SU-DHL-6 (cell line): ENCODE measurements at regions not wholly inside any gene's neighbourhood (a gene's known extent, or its start where the extent isn't known, plus 50 kb on each side); places are given as distances from the start of the nearest gene placed in this dataset.

Experiments used
- EZH2phosphoT487 ChIP-seq: fragments of 200-600 bp; sonication (generic), shearing (Covaris generic); conservative IDR thresholded peaks from 2 replicates; pipeline ENCODE4 v1.6.1; 2018; ENCODE audit warnings: mild to moderate bottlenecking, antibody characterized with exemption, low read length, moderate library complexity, mixed read lengths
- TF ChIP-seq, protein P1 (sequence below): fragments of 200-600 bp; sonication (generic); IDR thresholded peaks from one replicate; pipeline ENCODE4 v1.5.1; 2017; ENCODE audit warnings: antibody characterized with exemption, mild to moderate bottlenecking, low read length, moderate library complexity; ENCODE audit not compliant: insufficient read depth, poor library complexity, severe bottlenecking

DNA sequence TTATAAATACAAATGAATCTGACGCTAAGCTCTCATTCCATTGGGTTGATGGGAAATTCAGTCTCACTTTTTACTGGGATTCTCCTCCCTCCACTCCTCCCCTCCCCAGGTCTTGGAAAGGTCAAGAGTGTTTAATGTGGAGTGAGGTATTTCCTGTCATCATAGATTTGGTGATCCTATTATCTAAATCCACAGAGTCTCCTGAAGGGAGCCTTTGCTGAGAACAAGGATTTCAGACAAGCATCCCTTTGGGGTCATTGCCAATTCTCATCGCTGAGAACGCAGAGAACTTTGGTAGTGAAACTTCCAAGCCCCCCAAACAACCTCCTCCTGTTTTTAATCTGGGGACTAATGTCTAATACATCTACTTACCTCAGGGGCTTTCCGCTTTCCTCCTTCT is 297.9 kb downstream of the OTOL1 start:
- TF ChIP-seq, protein P1, sequence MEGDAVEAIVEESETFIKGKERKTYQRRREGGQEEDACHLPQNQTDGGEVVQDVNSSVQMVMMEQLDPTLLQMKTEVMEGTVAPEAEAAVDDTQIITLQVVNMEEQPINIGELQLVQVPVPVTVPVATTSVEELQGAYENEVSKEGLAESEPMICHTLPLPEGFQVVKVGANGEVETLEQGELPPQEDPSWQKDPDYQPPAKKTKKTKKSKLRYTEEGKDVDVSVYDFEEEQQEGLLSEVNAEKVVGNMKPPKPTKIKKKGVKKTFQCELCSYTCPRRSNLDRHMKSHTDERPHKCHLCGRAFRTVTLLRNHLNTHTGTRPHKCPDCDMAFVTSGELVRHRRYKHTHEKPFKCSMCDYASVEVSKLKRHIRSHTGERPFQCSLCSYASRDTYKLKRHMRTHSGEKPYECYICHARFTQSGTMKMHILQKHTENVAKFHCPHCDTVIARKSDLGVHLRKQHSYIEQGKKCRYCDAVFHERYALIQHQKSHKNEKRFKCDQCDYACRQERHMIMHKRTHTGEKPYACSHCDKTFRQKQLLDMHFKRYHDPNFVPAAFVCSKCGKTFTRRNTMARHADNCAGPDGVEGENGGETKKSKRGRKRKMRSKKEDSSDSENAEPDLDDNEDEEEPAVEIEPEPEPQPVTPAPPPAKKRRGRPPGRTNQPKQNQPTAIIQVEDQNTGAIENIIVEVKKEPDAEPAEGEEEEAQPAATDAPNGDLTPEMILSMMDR = no peak
- no peak for TF ChIP-seq EZH2phosphoT487
